ENCODE measurements at regions not wholly inside any gene's neighbourhood (a gene's known extent, or its start where the extent isn't known, plus 50 kb on each side); places are given as distances from the start of the nearest gene placed in this dataset.

- TF ChIP-seq JUND (IDR thresholded peaks at IDR 0.05; ENCODE audit: low read length) = no peak
- TF ChIP-seq, protein P1, sequence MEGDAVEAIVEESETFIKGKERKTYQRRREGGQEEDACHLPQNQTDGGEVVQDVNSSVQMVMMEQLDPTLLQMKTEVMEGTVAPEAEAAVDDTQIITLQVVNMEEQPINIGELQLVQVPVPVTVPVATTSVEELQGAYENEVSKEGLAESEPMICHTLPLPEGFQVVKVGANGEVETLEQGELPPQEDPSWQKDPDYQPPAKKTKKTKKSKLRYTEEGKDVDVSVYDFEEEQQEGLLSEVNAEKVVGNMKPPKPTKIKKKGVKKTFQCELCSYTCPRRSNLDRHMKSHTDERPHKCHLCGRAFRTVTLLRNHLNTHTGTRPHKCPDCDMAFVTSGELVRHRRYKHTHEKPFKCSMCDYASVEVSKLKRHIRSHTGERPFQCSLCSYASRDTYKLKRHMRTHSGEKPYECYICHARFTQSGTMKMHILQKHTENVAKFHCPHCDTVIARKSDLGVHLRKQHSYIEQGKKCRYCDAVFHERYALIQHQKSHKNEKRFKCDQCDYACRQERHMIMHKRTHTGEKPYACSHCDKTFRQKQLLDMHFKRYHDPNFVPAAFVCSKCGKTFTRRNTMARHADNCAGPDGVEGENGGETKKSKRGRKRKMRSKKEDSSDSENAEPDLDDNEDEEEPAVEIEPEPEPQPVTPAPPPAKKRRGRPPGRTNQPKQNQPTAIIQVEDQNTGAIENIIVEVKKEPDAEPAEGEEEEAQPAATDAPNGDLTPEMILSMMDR (IDR thresholded peaks at IDR 0.05; ENCODE audit: control extremely low read depth in 1 of 3, insufficient read depth in 1 of 3, low read depth in 1 of 3, low read length in 3 of 3) = no peak
- no peak for TF ChIP-seq EZH2 (IDR thresholded peaks at IDR 0.05; ENCODE audit: low read depth, low read length, severe bottlenecking)
- no peak for TF ChIP-seq ZNF274 (IDR thresholded peaks at IDR 0.05; ENCODE audit: borderline replicate concordance, extremely low read depth, low read length)
- TF ChIP-seq RXRA (IDR thresholded peaks at IDR 0.05; ENCODE audit: insufficient read depth, low read depth, low read length) = no peak
- no peak for TF ChIP-seq SP2 (IDR thresholded peaks at IDR 0.05; ENCODE audit: low read length)
- TF ChIP-seq TCF12 (IDR thresholded peaks at IDR 0.05; ENCODE audit: low read depth, low read length) = no peak
- no peak for TF ChIP-seq CEBPB (IDR thresholded peaks at IDR 0.05; ENCODE audit: low read depth, low read length)
- no peak for TF ChIP-seq HDAC6 (IDR thresholded peaks at IDR 0.05; ENCODE audit: low read depth, low read length)
- no peak for TF ChIP-seq RAD21 (IDR thresholded peaks at IDR 0.05 in 1 of 2, conservative IDR thresholded peaks at IDR 0.05 in 1 of 2; ENCODE audit: low read depth in 2 of 2, low read length in 2 of 2)
- no peak for TF ChIP-seq POLR2A (IDR thresholded peaks at IDR 0.05; ENCODE audit: control extremely low read depth in 1 of 2, low read depth in 2 of 2, low read length in 2 of 2)
- TF ChIP-seq PHF8 (conservative IDR thresholded peaks at IDR 0.05; ENCODE audit: low read depth, low read length) = no peak
- TF ChIP-seq, protein P2, sequence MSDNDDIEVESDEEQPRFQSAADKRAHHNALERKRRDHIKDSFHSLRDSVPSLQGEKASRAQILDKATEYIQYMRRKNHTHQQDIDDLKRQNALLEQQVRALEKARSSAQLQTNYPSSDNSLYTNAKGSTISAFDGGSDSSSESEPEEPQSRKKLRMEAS (IDR thresholded peaks at IDR 0.05) = no peak
Measured at GRCh38 chr4:8771258-8771590, 100.4 kb downstream of the HMX1 start.

Data from H1 (cell line).